Adipocyte (in vitro differentiated cells): ENCODE measurements at regions not wholly inside any gene's neighbourhood (a gene's known extent, or its start where the extent isn't known, plus 50 kb on each side); places are given as distances from the start of the nearest gene placed in this dataset.
"Not testable (repeated sequence)": the region's sequence is repeated elsewhere in the genome, so short reads cannot be mapped to it uniquely, and the experiment has no call there.

ENCODE experiments used
- DNase-seq: peaks from one replicate; pipeline ENCODE4 v3.0.0-alpha.2; 2015; ENCODE audit warnings: low read depth
- H3K27me3 ChIP-seq: replicated peaks from 2 replicates; pipeline ENCODE4 v1.7.0; 2013; ENCODE audit warnings: mild to moderate bottlenecking, low read length, moderate library complexity; ENCODE audit not compliant: control insufficient read depth, insufficient read depth
- H3K36me3 ChIP-seq: 2 replicates; pipeline ENCODE4 v1.7.0; 2013; ENCODE audit warnings: low read length, mild to moderate bottlenecking, moderate library complexity; ENCODE audit not compliant: control insufficient read depth, insufficient read depth, severe bottlenecking
- H3K4me1 ChIP-seq: 2 replicates; pipeline ENCODE4 v1.7.0; 2013; ENCODE audit warnings: mild to moderate bottlenecking, low read length, moderate library complexity; ENCODE audit not compliant: control insufficient read depth, insufficient read depth
- H3K4me3 ChIP-seq: 2 replicates; pipeline ENCODE4 v1.7.0; 2013; ENCODE audit warnings: mild to moderate bottlenecking, low read length, moderate library complexity
- H3K9ac ChIP-seq: 2 replicates; pipeline ENCODE4 v1.7.0; 2013; ENCODE audit warnings: mild to moderate bottlenecking, low read length, moderate library complexity
- H3K9me3 ChIP-seq: 2 replicates; pipeline ENCODE4 v1.7.0; 2013; ENCODE audit warnings: mild to moderate bottlenecking, low read length, moderate library complexity; ENCODE audit not compliant: control insufficient read depth

- no peaks in the 10 kb centered on the region for H3K9me3 ChIP-seq
- no peak for DNase-seq
- H3K36me3 ChIP-seq = no peaks in the 10 kb centered on the region
- H3K4me3 ChIP-seq = no peak overlapping the region
- no peak overlapping the region for H3K9ac ChIP-seq
- no peaks in the 10 kb centered on the region for H3K4me1 ChIP-seq
- H3K27me3 ChIP-seq = no peaks in the 10 kb centered on the region
These were observed 1047.2 kb downstream of the CDH11 start for GRCh38 chr16:64074706-64075105.

GRCh38 chr16:64072131-64072730 is 1049.6 kb downstream of the CDH11 start:
- not testable (repeated sequence) for H3K9me3 ChIP-seq, H3K4me1 ChIP-seq, H3K9ac ChIP-seq, DNase-seq, H3K27me3 ChIP-seq, H3K4me3 ChIP-seq, H3K36me3 ChIP-seq

GRCh38 chr16:64065523-64065922 is 1056.3 kb downstream of the CDH11 start:
- no peak for DNase-seq
- peaks cover 4% of the 10 kb centered on the region for H3K4me1 ChIP-seq
- H3K9ac ChIP-seq = no peak overlapping the region
- H3K27me3 ChIP-seq = no peaks in the 10 kb centered on the region
- H3K9me3 ChIP-seq = no peaks in the 10 kb centered on the region
- H3K36me3 ChIP-seq = no peaks in the 10 kb centered on the region
- H3K4me3 ChIP-seq = no peak overlapping the region

GRCh38 chr16:64061621-64062020 is 1060.2 kb downstream of the CDH11 start:
- no peak overlapping the region for H3K4me3 ChIP-seq
- H3K27me3 ChIP-seq = no peaks in the 10 kb centered on the region
- DNase-seq = peak; percentile 3
- no peaks in the 10 kb centered on the region for H3K9me3 ChIP-seq
- peaks cover 4% of the 10 kb centered on the region for H3K4me1 ChIP-seq
- no peaks in the 10 kb centered on the region for H3K36me3 ChIP-seq
- H3K9ac ChIP-seq = no peak overlapping the region

- DNase-seq = no peak
- no peak overlapping the region for H3K4me3 ChIP-seq
- H3K36me3 ChIP-seq = no peaks in the 10 kb centered on the region
- no peaks in the 10 kb centered on the region for H3K27me3 ChIP-seq
- H3K9me3 ChIP-seq = no peaks in the 10 kb centered on the region
- H3K4me1 ChIP-seq = peaks cover 4% of the 10 kb centered on the region
- H3K9ac ChIP-seq = no peak overlapping the region
These were observed 1061.2 kb downstream of the CDH11 start for GRCh38 chr16:64060631-64061030.

GRCh38 chr16:64058685-64059084 is 1063.2 kb downstream of the CDH11 start:
- peaks cover 4% of the 10 kb centered on the region for H3K4me1 ChIP-seq
- H3K9ac ChIP-seq = no peak overlapping the region
- no peaks in the 10 kb centered on the region for H3K36me3 ChIP-seq
- no peak for DNase-seq
- no peaks in the 10 kb centered on the region for H3K27me3 ChIP-seq
- no peaks in the 10 kb centered on the region for H3K9me3 ChIP-seq
- no peak overlapping the region for H3K4me3 ChIP-seq

- Histone ChIP-seq H3K4me3 (no peak overlapping the region), H3K9me3 (peaks cover 9% of the 10 kb centered on the region), H3K27me3 (no peaks in the 10 kb centered on the region), H3K4me1 (no peaks in the 10 kb centered on the region), H3K9ac (no peak overlapping the region), H3K36me3 (no peaks in the 10 kb centered on the region)
- DNase-seq = peak; percentile 39
These were observed 1070.0 kb downstream of the CDH11 start for GRCh38 chr16:64051824-64052223.

- peaks cover 20% of the 10 kb centered on the region for H3K9me3 ChIP-seq
- no peaks in the 10 kb centered on the region for H3K27me3 ChIP-seq
- H3K36me3 ChIP-seq = no peaks in the 10 kb centered on the region
- no peak overlapping the region for H3K9ac ChIP-seq
- H3K4me1 ChIP-seq = no peaks in the 10 kb centered on the region
- DNase-seq = no peak
- no peak overlapping the region for H3K4me3 ChIP-seq
These were observed 1074.0 kb downstream of the CDH11 start for GRCh38 chr16:64047878-64048277.

GRCh38 chr16:64047207-64047606 is 1074.7 kb downstream of the CDH11 start:
- H3K27me3 ChIP-seq = no peaks in the 10 kb centered on the region
- H3K4me1 ChIP-seq = no peaks in the 10 kb centered on the region
- H3K9me3 ChIP-seq = peaks cover 14% of the 10 kb centered on the region
- H3K36me3 ChIP-seq = no peaks in the 10 kb centered on the region
- no peak for DNase-seq
- H3K9ac ChIP-seq = no peak overlapping the region
- H3K4me3 ChIP-seq = no peak overlapping the region

GRCh38 chr16:64035337-64035736 is 1086.5 kb downstream of the CDH11 start:
- Histone ChIP-seq H3K9me3 (no peaks in the 10 kb centered on the region), H3K36me3 (no peaks in the 10 kb centered on the region), H3K4me1 (no peaks in the 10 kb centered on the region), H3K9ac (no peak overlapping the region), H3K4me3 (no peak overlapping the region), H3K27me3 (no peaks in the 10 kb centered on the region)
- DNase-seq = no peak

- Histone ChIP-seq H3K4me3 (no peak overlapping the region), H3K9me3 (no peaks in the 10 kb centered on the region), H3K4me1 (no peaks in the 10 kb centered on the region), H3K9ac (no peak overlapping the region), H3K27me3 (no peaks in the 10 kb centered on the region), H3K36me3 (no peaks in the 10 kb centered on the region)
- DNase-seq = no peak
These were observed 1102.5 kb downstream of the CDH11 start for GRCh38 chr16:64019339-64019738.

- H3K4me3 ChIP-seq = no peak overlapping the region
- no peaks in the 10 kb centered on the region for H3K36me3 ChIP-seq
- no peaks in the 10 kb centered on the region for H3K9me3 ChIP-seq
- no peaks in the 10 kb centered on the region for H3K27me3 ChIP-seq
- H3K9ac ChIP-seq = no peak overlapping the region
- H3K4me1 ChIP-seq = peaks cover 6% of the 10 kb centered on the region
- DNase-seq = no peak
These were observed 1104.1 kb downstream of the CDH11 start for GRCh38 chr16:64017796-64018195.
